SW 1271 (cell line): ENCODE measurements at regions not wholly inside any gene's neighbourhood (a gene's known extent, or its start where the extent isn't known, plus 50 kb on each side); places are given as distances from the start of the nearest gene placed in this dataset.
"Not testable (repeated sequence)": the region's sequence is repeated elsewhere in the genome, so short reads cannot be mapped to it uniquely, and the experiment has no call there.

Source experiments
- DNase-seq, 2 experiments: peaks; one replicate each; lab custom pipeline; 2025; lab: John Stamatoyannopoulos, UW

- no peak for DNase-seq
Observed at GRCh38 chr3:161914703-161915417, 418.3 kb downstream of the OTOL1 start.

- no peak for DNase-seq
Observed at GRCh38 chr3:161915418-161915750, 418.8 kb downstream of the OTOL1 start.

- DNase-seq = no peak
Observed at GRCh38 chr3:161920196-161920595, 423.6 kb downstream of the OTOL1 start.

DNA sequence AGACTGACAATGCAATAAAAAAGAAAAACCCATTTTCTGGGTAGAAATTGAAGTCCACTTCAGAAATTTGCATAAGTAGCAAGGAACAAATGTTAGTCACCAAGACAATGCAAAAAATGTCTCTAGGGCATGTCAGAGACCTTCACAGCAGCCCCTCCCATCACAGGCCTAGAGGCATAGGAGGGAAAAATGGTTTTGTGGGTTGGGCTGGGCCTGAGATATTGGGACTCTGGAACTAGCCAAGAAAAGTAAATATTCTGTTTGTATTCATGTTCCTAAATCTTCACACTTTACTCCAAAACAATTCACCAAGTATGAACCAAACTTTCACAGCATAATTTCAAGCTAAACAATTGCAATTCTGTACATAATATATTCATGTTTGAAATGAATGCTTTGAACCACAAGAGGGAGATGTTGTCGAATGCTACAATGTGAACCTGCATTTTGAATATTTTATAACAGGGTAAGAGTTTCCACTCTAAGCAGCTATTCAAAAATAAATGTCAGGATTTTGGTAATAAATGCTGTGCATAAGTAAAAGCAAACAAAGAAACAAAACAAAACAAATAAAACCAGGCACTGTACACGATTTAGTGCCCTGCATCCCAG, 429.2 kb downstream of the OTOL1 start:
- no peak for DNase-seq

GRCh38 chr3:161927131-161927530, 430.5 kb downstream of the OTOL1 start:
- no peak for DNase-seq

GRCh38 chr3:161939918-161940620, 443.5 kb downstream of the OTOL1 start:
- DNase-seq = no peak

DNA sequence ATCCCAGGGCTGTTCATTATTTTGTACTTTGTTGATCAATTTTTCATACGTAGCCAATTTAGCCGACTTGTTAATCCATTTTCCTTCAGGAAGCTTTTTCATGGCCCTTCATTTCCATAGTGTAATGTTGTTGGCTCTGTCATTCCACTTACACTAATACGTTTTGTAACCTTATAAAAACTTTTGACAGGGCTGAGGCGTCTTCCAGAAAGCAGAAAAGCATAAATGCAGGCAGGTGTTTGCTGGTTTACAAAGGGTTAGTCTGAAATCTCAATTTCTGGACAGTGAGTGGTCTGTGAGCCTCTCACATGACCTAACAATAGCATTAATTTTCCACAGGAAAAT, 444.0 kb downstream of the OTOL1 start:
- DNase-seq = no peak

DNA sequence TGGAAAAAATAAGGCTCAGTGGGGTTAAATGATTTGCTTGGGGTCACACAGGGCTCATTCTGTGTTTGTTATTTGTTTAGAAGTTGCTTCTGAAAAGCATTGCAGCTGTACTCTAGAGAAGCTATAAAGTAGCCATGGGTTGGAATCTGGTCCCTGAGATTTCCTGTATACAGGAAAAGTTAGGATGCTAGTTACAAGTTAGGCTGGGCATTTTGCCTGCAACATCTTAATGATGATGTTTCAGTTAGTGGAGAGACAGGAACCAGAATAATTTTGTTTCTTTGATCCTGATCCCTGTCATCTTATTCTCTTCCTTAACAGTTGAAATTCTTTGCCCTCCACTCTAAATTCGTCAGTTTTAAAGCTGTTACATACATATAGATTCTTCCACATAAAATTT, 445.3 kb downstream of the OTOL1 start:
- DNase-seq = no peak

- DNase-seq = not testable (repeated sequence)
Observed at GRCh38 chr3:161943801-161944345, 447.3 kb downstream of the OTOL1 start.

GRCh38 chr3:161946443-161946960, 449.9 kb downstream of the OTOL1 start:
- no peak for DNase-seq

DNA sequence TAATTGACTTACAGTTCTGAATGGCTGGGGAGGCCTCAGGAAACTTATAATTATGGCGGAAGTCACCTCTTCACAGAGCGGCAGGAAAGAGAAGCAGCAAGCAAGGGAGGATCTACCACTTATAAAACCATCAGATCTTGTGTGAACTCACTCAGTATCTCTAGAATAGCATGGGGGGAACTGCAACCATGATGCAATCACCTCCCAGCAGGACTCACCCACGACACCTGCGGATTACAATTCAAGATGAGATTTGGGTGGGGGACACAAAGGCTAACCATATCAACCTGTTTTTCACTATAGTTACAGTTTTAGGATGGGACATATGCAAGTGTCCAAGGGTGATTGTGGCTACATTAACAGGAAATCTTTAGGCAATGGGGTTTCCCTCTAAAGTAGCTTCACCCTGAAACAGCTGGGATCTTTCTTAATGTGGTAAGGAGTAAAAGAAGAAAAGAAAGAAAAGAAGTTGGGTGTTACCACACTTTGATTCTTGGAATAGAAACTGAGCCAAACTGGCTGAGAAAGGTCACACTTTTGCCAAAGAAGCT, 453.8 kb downstream of the OTOL1 start:
- DNase-seq = no peak

GRCh38 chr3:161957467-161957866, 460.9 kb downstream of the OTOL1 start:
- no peak for DNase-seq

DNA sequence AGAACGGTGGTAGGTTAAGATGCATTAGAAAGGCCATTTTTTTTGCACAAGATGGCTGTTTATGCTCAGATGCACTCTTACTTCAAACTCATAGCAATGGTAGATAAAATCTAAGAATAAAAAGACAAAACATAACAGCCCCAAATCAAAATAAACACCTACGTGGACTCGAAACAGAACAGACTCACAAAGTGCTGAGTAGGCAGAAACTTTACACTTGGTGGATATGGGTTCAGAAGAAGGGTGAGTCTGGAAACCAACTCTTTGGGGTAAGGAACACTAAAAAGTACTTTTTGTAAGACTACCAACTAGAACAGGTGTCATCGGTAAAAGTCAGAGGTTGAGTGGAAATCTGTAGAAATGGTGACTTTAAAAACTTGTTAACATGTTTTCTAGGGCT, 468.2 kb downstream of the OTOL1 start:
- DNase-seq = no peak

DNA sequence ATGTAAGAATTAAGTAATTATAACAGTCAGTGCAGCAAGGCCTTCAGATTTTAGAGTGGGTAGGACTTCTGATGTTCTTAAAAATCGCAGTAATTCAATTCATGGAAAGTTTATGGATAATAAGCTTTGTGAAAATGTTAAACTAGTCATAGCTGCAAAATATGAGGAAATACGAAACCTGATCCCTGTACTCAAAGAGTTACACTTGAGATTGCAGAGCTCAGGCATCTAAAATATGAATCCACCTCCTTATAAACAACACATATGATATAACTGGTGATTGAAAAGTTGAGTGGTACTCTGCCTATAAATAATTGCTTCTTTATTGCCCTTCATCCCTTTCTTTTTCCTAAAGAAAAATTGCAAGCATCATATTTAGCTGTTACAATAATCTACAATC, 473.3 kb downstream of the OTOL1 start:
- DNase-seq = no peak

DNA sequence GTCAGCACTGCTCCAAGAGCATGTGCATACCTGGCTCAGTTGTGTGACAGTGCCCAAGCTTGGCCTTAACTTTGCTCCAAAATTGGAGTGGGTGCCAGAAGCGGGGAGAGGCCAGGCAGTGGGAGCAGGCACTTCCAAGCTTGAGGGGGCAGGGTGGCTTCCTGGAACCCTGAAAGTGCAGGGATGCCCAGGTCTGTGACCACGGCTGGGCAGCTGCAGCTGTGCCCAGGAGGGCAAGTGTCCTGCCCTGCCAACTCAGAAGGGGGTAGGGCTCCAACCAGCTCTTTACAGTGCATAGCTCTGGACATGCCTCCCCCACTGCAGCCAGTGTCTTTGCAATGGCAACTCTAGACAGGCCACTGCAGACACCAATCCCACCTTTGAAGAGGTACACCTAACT, 478.6 kb downstream of the OTOL1 start:
- DNase-seq = no peak

DNA sequence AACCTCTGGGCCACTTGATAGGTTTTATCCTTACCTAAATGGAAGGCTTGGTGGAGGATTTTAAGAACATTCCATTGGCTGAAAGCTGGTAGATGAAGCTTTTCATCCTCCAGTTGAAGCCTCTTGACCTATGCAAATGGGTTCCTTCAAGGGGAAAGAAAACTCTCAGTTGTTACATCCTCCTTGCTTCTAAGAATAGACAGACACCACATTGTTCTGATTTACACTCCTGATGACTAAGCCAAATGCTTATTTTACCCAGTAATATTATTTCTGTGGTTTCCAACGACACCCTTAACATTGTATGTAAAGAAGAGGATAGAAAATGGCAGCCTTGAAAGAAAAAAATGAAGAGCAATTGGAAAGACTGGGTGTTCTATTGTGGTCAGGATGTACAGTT, 480.5 kb downstream of the OTOL1 start:
- DNase-seq = no peak

DNA sequence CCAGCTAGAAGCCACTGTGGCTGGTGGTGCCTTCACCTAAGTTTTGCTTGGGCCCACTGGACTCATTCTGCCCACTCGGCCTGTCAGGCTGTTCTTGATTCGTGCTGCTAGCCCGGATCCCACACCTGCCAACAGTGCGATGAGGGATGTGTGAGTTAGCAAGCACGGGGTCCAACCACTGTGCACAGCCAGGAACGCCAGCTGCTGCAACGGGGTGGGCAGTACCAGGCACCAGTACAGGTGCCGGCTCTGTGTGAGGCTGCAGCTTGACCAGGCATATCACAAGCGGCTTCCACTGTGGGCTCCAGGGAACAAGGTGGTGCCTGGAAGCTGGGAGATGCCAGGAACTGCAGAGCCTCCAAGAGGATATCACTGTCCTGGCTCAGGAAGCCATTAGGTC, 481.2 kb downstream of the OTOL1 start:
- DNase-seq = no peak

GRCh38 chr3:161987933-161988332, 491.3 kb downstream of the OTOL1 start:
- DNase-seq = no peak

- DNase-seq = no peak
Observed at GRCh38 chr3:161989012-161989411, 492.4 kb downstream of the OTOL1 start.

DNA sequence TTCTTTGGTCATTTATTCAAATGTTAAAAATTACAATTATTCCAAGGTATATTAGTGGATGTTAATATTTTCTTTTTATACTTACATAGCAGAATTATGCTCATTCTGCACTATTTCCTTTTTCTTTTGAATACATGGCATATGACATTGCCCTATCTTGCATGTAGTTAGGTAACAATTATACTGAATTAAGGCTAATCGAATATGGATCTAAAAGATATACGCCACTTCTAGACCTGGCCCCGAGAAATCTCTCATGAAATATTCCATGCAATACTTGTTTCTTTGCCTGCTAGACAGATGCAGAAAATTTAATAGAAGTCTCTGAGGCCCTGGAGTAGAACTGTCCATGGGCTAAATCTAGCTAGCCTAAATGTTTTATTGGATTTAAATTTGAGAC, 493.4 kb downstream of the OTOL1 start:
- DNase-seq = no peak

- no peak for DNase-seq
Observed at GRCh38 chr3:161991901-161992540, 495.4 kb downstream of the OTOL1 start.

DNA sequence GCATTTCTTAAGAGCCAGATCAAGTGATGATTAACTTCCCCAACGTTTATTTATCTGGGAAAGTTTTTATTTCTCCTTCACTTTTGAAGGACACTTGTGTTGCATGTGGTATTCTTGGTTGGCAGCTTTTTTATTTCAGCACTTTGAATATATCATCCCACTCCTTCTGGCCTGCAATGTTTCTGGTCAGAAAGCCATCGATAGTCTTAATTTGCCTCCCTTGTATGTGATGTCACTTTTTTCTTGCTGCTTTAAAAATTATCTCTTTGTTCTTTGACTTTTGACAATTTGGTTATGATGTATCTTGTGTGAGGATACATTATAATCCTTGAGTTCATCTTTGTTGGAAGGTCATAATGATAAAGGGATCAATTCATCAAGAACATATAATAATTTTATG, 503.2 kb downstream of the OTOL1 start:
- no peak for DNase-seq
